ENCODE measurements at regions not wholly inside any gene's neighbourhood (a gene's known extent, or its start where the extent isn't known, plus 50 kb on each side); places are given as distances from the start of the nearest gene placed in this dataset.
"Not testable (repeated sequence)": the region's sequence is repeated elsewhere in the genome, so short reads cannot be mapped to it uniquely, and the experiment has no call there.

- no CpG with 5 or more reads among the region's 1 CpG for WGBS (ENCODE audit: insufficient coverage)
- no peak overlapping the region for H3K9ac ChIP-seq (ENCODE audit: low read length)
- intact Hi-C loops (cut with micrococcal nuclease): no loop called here
- H3K27ac ChIP-seq (ENCODE audit: low read length in 2 of 2): no peak overlapping the region
- no peak overlapping the region for H2AFZ ChIP-seq (ENCODE audit: insufficient read depth, low read depth, low read length, poor library complexity, severe bottlenecking)
- ChIA-PET POLR2A (no interaction called here), CTCF (no interaction called here)
- H3K4me1 Mint-ChIP-seq: no peaks in the 10 kb centered on the region
- DNase-seq (no peak), ATAC-seq (ENCODE audit: low read depth) (no peak)
- no peak overlapping the region for H3K4me2 ChIP-seq (replicated peaks; ENCODE audit: low read depth, low read length, poor library complexity, severe bottlenecking)
- H3K4me3 Mint-ChIP-seq: no peak overlapping the region
- peaks cover 0 to 32% (median 1%) of the 10 kb centered on the region in 4 experiments for H3K27me3 ChIP-seq (replicated peaks in 1 of 4; ENCODE audit: control extremely low read depth in 1 of 4, control insufficient read depth in 3 of 4, insufficient read depth in 4 of 4, low read length in 3 of 4)
- peaks cover 60% of the 10 kb centered on the region for H3K27me3 Mint-ChIP-seq
- no peak overlapping the region for H3K27ac Mint-ChIP-seq
- H3K4me3 ChIP-seq (ENCODE audit: control extremely low read depth in 1 of 5, extremely low read depth in 1 of 5, insufficient read depth in 1 of 5, low read depth in 2 of 5, low read length in 4 of 5): no peak overlapping the region
- H3K4me1 ChIP-seq (ENCODE audit: control insufficient read depth in 2 of 2, insufficient read depth in 2 of 2, low read length in 2 of 2): no peaks in the 10 kb centered on the region
- no peak for TF ChIP-seq EZH2 (IDR thresholded peaks at IDR 0.05; ENCODE audit: borderline replicate concordance, insufficient read depth, low read depth, low read length, poor library complexity, severe bottlenecking)
- TF ChIP-seq CTCF (IDR thresholded peaks at IDR 0.05): no peak
- no peaks in the 10 kb centered on the region for H4K20me1 ChIP-seq (ENCODE audit: control insufficient read depth, insufficient read depth, low read length, poor library complexity, severe bottlenecking)
- H3K79me2 ChIP-seq (ENCODE audit: control insufficient read depth, insufficient read depth, low read length): no peaks in the 10 kb centered on the region
- no peaks in the 10 kb centered on the region for H3K36me3 ChIP-seq (replicated peaks in 1 of 2; ENCODE audit: control extremely low read depth in 1 of 2, control insufficient read depth in 1 of 2, extremely low read depth in 1 of 2, insufficient read depth in 2 of 2, low read length in 1 of 2)
- H3K9me3 Mint-ChIP-seq (ENCODE audit: insufficient read depth): no peaks in the 10 kb centered on the region
- H3K9me3 ChIP-seq (ENCODE audit: control extremely low read depth in 1 of 3, control insufficient read depth in 2 of 3, insufficient read depth in 1 of 3, low read length in 2 of 3): no peaks in the 10 kb centered on the region
Measured at GRCh38 chrX:2554891-2555290, 54.1 kb upstream of the DHRSX start.

DNA sequence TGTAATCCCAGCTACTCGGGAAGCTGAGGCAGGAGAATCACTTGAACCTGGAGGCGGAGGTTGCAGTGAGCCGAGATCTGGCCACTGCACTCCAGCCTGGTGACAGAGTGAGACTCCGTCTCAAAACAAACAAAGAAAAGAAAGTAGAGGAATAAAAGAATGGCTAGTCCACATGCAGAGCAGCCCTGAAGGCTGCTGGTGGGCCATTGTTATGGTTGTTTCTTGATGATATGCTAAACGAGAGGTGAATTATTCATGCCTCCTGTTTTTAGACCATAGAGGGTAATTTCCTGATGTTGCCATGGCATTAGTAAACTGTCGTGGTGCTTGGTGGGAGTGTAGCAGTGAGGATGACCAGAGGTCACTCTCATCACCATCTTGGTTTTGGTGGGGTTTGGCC is 53.3 kb upstream of the DHRSX start:
- WGBS (ENCODE audit: insufficient coverage): 82% methylated on average over 6 of the region's 6 CpGs
- ATAC-seq (ENCODE audit: low read depth); H3K27ac ChIP-seq (ENCODE audit: low read length in 2 of 2); H3K9me3 ChIP-seq (ENCODE audit: control extremely low read depth in 1 of 3, control insufficient read depth in 2 of 3, insufficient read depth in 1 of 3, low read length in 2 of 3); H4K20me1 ChIP-seq (ENCODE audit: control insufficient read depth, insufficient read depth, low read length, poor library complexity, severe bottlenecking); intact Hi-C loops (cut with micrococcal nuclease); H3K4me3 ChIP-seq (ENCODE audit: control extremely low read depth in 1 of 5, extremely low read depth in 1 of 5, insufficient read depth in 1 of 5, low read depth in 2 of 5, low read length in 4 of 5); CTCF ChIA-PET; POLR2A ChIA-PET; H3K9ac ChIP-seq (ENCODE audit: low read length); H3K4me1 Mint-ChIP-seq; H3K79me2 ChIP-seq (ENCODE audit: control insufficient read depth, insufficient read depth, low read length); H3K4me1 ChIP-seq (ENCODE audit: control insufficient read depth in 2 of 2, insufficient read depth in 2 of 2, low read length in 2 of 2); H3K4me3 Mint-ChIP-seq; H3K36me3 ChIP-seq (replicated peaks in 1 of 2; ENCODE audit: control extremely low read depth in 1 of 2, control insufficient read depth in 1 of 2, extremely low read depth in 1 of 2, insufficient read depth in 2 of 2, low read length in 1 of 2); H3K9me3 Mint-ChIP-seq (ENCODE audit: insufficient read depth); H3K27ac Mint-ChIP-seq; DNase-seq; H2AFZ ChIP-seq (ENCODE audit: insufficient read depth, low read depth, low read length, poor library complexity, severe bottlenecking); H3K4me2 ChIP-seq (replicated peaks; ENCODE audit: low read depth, low read length, poor library complexity, severe bottlenecking): not testable (repeated sequence)
- H3K27me3 Mint-ChIP-seq: peaks cover 60% of the 10 kb centered on the region
- H3K27me3 ChIP-seq (replicated peaks in 1 of 4; ENCODE audit: control extremely low read depth in 1 of 4, control insufficient read depth in 3 of 4, insufficient read depth in 4 of 4, low read length in 3 of 4): peaks cover 0 to 34% (median 1%) of the 10 kb centered on the region in 4 experiments
